IMR-90 (cell line): ENCODE measurements at regions not wholly inside any gene's neighbourhood (a gene's known extent, or its start where the extent isn't known, plus 50 kb on each side); places are given as distances from the start of the nearest gene placed in this dataset.

Experiments
- ATAC-seq: fragments of 200-7000 bp; cut with Tn5 transposase; 2 replicates; pipeline ENCODE4 v1.9.1; 2020; ENCODE audit warnings: low read depth, mild to moderate bottlenecking, moderate library complexity
- BruUV-seq: library from RNA; stranded (reverse); fragments of 400-500 nt; replicated peaks from 2 replicates; lab custom pipeline; 2021; lab: Mats Ljungman, UMichigan
- CTCF ChIA-PET: fragments of 300-600 bp; formaldehyde crosslinking; extraction: SDS; loops from one replicate; lab custom pipeline; 2021; ENCODE audit warnings: antibody characterized with exemption; lab: Yijun Ruan, JAX
- POLR2A ChIA-PET: fragments of 300-600 bp; sonication (Branson Sonifier 250); formaldehyde crosslinking; loops from one replicate; lab custom pipeline; 2022; ENCODE audit warnings: antibody characterized with exemption; ENCODE audit not compliant: unreplicated experiment; lab: Charles Lee
- DNase-seq: peaks from one replicate; pipeline ENCODE4 v3.0.0; 2013
- H2AFZ ChIP-seq: replicated peaks from 2 replicates; pipeline ENCODE3; 2013; ENCODE audit warnings: low read length, mild to moderate bottlenecking; ENCODE audit not compliant: poor library complexity
- H2AK5ac ChIP-seq: 2 replicates; pipeline ENCODE4 v1.6.1; 2013; ENCODE audit warnings: low read depth, low read length, inconsistent platforms
- H2AK9ac ChIP-seq: replicated peaks from 2 replicates; pipeline ENCODE3; 2013; ENCODE audit warnings: mild to moderate bottlenecking, low read depth, low read length, moderate library complexity; ENCODE audit not compliant: poor library complexity
- H2BK120ac ChIP-seq: 2 replicates; pipeline ENCODE4 v1.6.1; 2013; ENCODE audit warnings: low read depth, low read length, inconsistent platforms
- H2BK15ac ChIP-seq: 3 replicates; pipeline ENCODE4 v1.6.1; 2013; ENCODE audit warnings: low read depth, low read length, inconsistent platforms
- H2BK20ac ChIP-seq: 2 replicates; pipeline ENCODE4 v1.6.1; 2013; ENCODE audit warnings: low read depth, mild to moderate bottlenecking, inconsistent platforms, low read length, moderate library complexity
- H2BK5ac ChIP-seq: 2 replicates; pipeline ENCODE4 v1.6.1; 2013; ENCODE audit warnings: mild to moderate bottlenecking, low read depth, low read length, inconsistent platforms; ENCODE audit not compliant: poor library complexity, severe bottlenecking
- H3K14ac ChIP-seq: replicated peaks from 2 replicates; pipeline ENCODE4 v1.6.1; 2013; ENCODE audit warnings: low read depth, low read length, inconsistent platforms
- H3K18ac ChIP-seq: 2 replicates; pipeline ENCODE4 v1.6.1; 2013; ENCODE audit warnings: low read depth, low read length, control low read depth
- H3K23ac ChIP-seq: 2 replicates; pipeline ENCODE4 v1.6.1; 2013; ENCODE audit warnings: low read depth, low read length, inconsistent platforms
- H3K27ac ChIP-seq: 2 replicates; pipeline ENCODE4 v1.5.1; 2013; ENCODE audit warnings: mild to moderate bottlenecking, control low read depth, low read length; ENCODE audit not compliant: insufficient read depth
- H3K27me3 ChIP-seq: 2 replicates; pipeline ENCODE4 v1.6.1; 2013; ENCODE audit warnings: low read length; ENCODE audit not compliant: control insufficient read depth, insufficient read depth
- H3K36me3 ChIP-seq: 2 replicates; pipeline ENCODE4 v1.6.1; 2013; ENCODE audit warnings: low read length, mixed read lengths; ENCODE audit not compliant: control insufficient read depth, insufficient read depth
- H3K4ac ChIP-seq: 2 replicates; pipeline ENCODE4 v1.6.1; 2013; ENCODE audit warnings: low read depth, low read length, inconsistent platforms
- H3K4me1 ChIP-seq: 2 replicates; pipeline ENCODE4 v1.6.1; 2013; ENCODE audit warnings: low read length, mixed read lengths; ENCODE audit not compliant: control insufficient read depth, insufficient read depth
- H3K4me2 ChIP-seq: 2 replicates; pipeline ENCODE4 v1.6.1; 2013; ENCODE audit warnings: low read depth, mild to moderate bottlenecking, control low read depth, low read length, moderate library complexity
- H3K4me3 ChIP-seq: 2 replicates; pipeline ENCODE4 v1.5.1; 2013; ENCODE audit warnings: low read depth, mild to moderate bottlenecking, control low read depth, low read length, moderate library complexity; ENCODE audit not compliant: insufficient read depth
- H3K56ac ChIP-seq: 2 replicates; pipeline ENCODE4 v1.6.1; 2013; ENCODE audit warnings: low read length, inconsistent platforms; ENCODE audit not compliant: insufficient read depth; ENCODE audit errors: extremely low read depth
- H3K79me1 ChIP-seq, 2 experiments: 2 replicates each; pipeline ENCODE4 v1.6.1; 2013; ENCODE audit warnings: low read length in 2 of 2, inconsistent platforms in 1 of 2, low read depth in 1 of 2
- H3K9ac ChIP-seq: 2 replicates; pipeline ENCODE4 v1.6.1; 2013; ENCODE audit warnings: low read depth, low read length, control low read depth
- H3K9me1 ChIP-seq: 2 replicates; pipeline ENCODE4 v1.6.1; 2013; ENCODE audit warnings: low read length, inconsistent platforms; ENCODE audit not compliant: insufficient read depth
- H3K9me3 ChIP-seq: 2 replicates; pipeline ENCODE4 v1.6.1; 2013; ENCODE audit warnings: low read length; ENCODE audit not compliant: control insufficient read depth, insufficient read depth
- H4K20me1 ChIP-seq: 2 replicates; pipeline ENCODE4 v1.6.1; 2013; ENCODE audit warnings: low read length, inconsistent platforms; ENCODE audit not compliant: insufficient read depth
- H4K5ac ChIP-seq: 2 replicates; pipeline ENCODE4 v1.6.1; 2013; ENCODE audit warnings: mild to moderate bottlenecking, low read depth, low read length, control low read depth
- H4K8ac ChIP-seq, 2 experiments: 2 replicates each; pipeline ENCODE4 v1.6.1; 2013; ENCODE audit warnings: low read depth in 2 of 2, low read length in 2 of 2, control low read depth in 1 of 2, inconsistent platforms in 1 of 2
- H4K91ac ChIP-seq: 2 replicates; pipeline ENCODE4 v1.6.1; 2013; ENCODE audit warnings: low read depth, low read length, inconsistent platforms; ENCODE audit not compliant: insufficient read depth
- CEBPB ChIP-seq: IDR thresholded peaks from 2 replicates; pipeline ENCODE4 v1.6.1; 2012; ENCODE audit warnings: low read depth, low read length, improper control_type of control experiment
- WGBS, 2 experiments: methylation state at CpG; one replicate each; pipeline versions ENCODE4 v1.1.5 to v1.1.7; 2013; ENCODE audit warnings: missing lambda C conversion rate in 2 of 2; ENCODE audit not compliant: insufficient read length in 1 of 2; ENCODE audit errors: extremely low coverage in 2 of 2; 5-methylcytosine and 5-hydroxymethylcytosine counted together
- dilution Hi-C: fragments of 300-500 bp; cut with HindIII; formaldehyde crosslinking; loops from one replicate; pipeline ENCODE4 v1.14.3; 2018; ENCODE audit warnings: low sequenced_read_pairs; ENCODE audit not compliant: unreplicated experiment
- in situ Hi-C: fragments of 300-500 bp; cut with MboI; formaldehyde crosslinking; loops from 3 replicates; pipeline ENCODE4 v1.14.3; 2019; ENCODE audit warnings: low sequenced_read_pairs, inconsistent platforms, mixed read lengths
- intact Hi-C: fragments of 100-400 bp; cut with micrococcal nuclease; formaldehyde crosslinking; loops from 2 replicates; pipeline ENCODE4 v1.10.0; 2022

- TF ChIP-seq CEBPB, result no peak
- dilution Hi-C loops, result no loop called here
- WGBS, 2 experiments, result 88% methylated on average over 22 of the region's 40 CpGs; no CpG with 5 or more reads in 1 of the 2 experiments
- Histone ChIP-seq H3K4ac (no peak overlapping the region), H3K9me3 (peaks cover 58% of the 10 kb centered on the region), H2AK9ac (no peak overlapping the region), H2AFZ (no peak overlapping the region), H3K36me3 (no peaks in the 10 kb centered on the region), H3K27ac (no peak overlapping the region), H2AK5ac (no peak overlapping the region), H4K8ac (no peak overlapping the region), H4K91ac (no peak overlapping the region), H3K18ac (no peak overlapping the region), H3K27me3 (no peaks in the 10 kb centered on the region), H3K4me1 (no peaks in the 10 kb centered on the region), H2BK120ac (no peak overlapping the region), H3K9me1 (no peaks in the 10 kb centered on the region), H3K79me1 (no peaks in the 10 kb centered on the region), H4K5ac (no peak overlapping the region), H3K56ac (no peak overlapping the region), H3K23ac (no peak overlapping the region), H2BK20ac (no peak overlapping the region), H3K9ac (no peak overlapping the region), H3K4me3 (no peak overlapping the region), H2BK15ac (no peak overlapping the region), H2BK5ac (no peak overlapping the region), H3K4me2 (no peak overlapping the region), H3K14ac (no peak overlapping the region), H4K20me1 (no peaks in the 10 kb centered on the region)
- CTCF ChIA-PET, result no interaction called here
- BruUV-seq, result no TSS peak
- POLR2A ChIA-PET, result no interaction called here
- in situ Hi-C loops, result no loop called here
- intact Hi-C loops, result no loop called here
- DNase-seq (no peak), ATAC-seq (no peak)
These were observed 130.7 kb downstream of the DLL1 start for GRCh38 chr6:170160031-170160627.
